ENCODE measurements at regions not wholly inside any gene's neighbourhood (a gene's known extent, or its start where the extent isn't known, plus 50 kb on each side); places are given as distances from the start of the nearest gene placed in this dataset.
"Not testable (repeated sequence)": the region's sequence is repeated elsewhere in the genome, so short reads cannot be mapped to it uniquely, and the experiment has no call there.

- H3K4me3 ChIP-seq (ENCODE audit: low read depth, low read length) = no peak overlapping the region
These were observed 147.4 kb downstream of the SEC14L1 start for GRCh38 chr17:77288115-77288619.

- not testable (repeated sequence) for H3K4me3 ChIP-seq (ENCODE audit: low read depth, low read length)
These were observed 150.2 kb downstream of the SEC14L1 start for GRCh38 chr17:77290759-77291558.

GRCh38 chr17:77291591-77292386 lies 151.0 kb downstream of the SEC14L1 start:
- no peak overlapping the region for H3K4me3 ChIP-seq (ENCODE audit: low read depth, low read length)

GRCh38 chr17:77294761-77295160 lies 154.0 kb downstream of the SEC14L1 start:
- H3K4me3 ChIP-seq (ENCODE audit: low read depth, low read length) = no peak overlapping the region

- no peak overlapping the region for H3K4me3 ChIP-seq (ENCODE audit: low read depth, low read length)
These were observed 154.6 kb downstream of the SEC14L1 start for GRCh38 chr17:77295241-77295853.

- H3K4me3 ChIP-seq (ENCODE audit: low read depth, low read length) = no peak overlapping the region
These were observed 156.1 kb downstream of the SEC14L1 start for GRCh38 chr17:77296769-77297409.

GRCh38 chr17:77297693-77298666 lies 157.2 kb downstream of the SEC14L1 start:
- H3K4me3 ChIP-seq (ENCODE audit: low read depth, low read length) = no peak overlapping the region

GRCh38 chr17:77298811-77299210 lies 158.0 kb downstream of the SEC14L1 start:
- H3K4me3 ChIP-seq (ENCODE audit: low read depth, low read length) = no peak overlapping the region

- no peak overlapping the region for H3K4me3 ChIP-seq (ENCODE audit: low read depth, low read length)
These were observed 158.7 kb downstream of the SEC14L1 start for GRCh38 chr17:77299256-77300015.

- no peak overlapping the region for H3K4me3 ChIP-seq (ENCODE audit: low read depth, low read length)
These were observed 159.4 kb downstream of the SEC14L1 start for GRCh38 chr17:77300016-77300686.

GRCh38 chr17:77301694-77302266 lies 161.0 kb downstream of the SEC14L1 start:
- no peak overlapping the region for H3K4me3 ChIP-seq (ENCODE audit: low read depth, low read length)

- no peak overlapping the region for H3K4me3 ChIP-seq (ENCODE audit: low read depth, low read length)
These were observed 161.9 kb downstream of the SEC14L1 start for GRCh38 chr17:77302682-77303081.

- H3K4me3 ChIP-seq (ENCODE audit: low read depth, low read length) = no peak overlapping the region
These were observed 162.9 kb downstream of the SEC14L1 start for GRCh38 chr17:77303620-77304019.

- no peak overlapping the region for H3K4me3 ChIP-seq (ENCODE audit: low read depth, low read length)
These were observed 163.4 kb downstream of the SEC14L1 start for GRCh38 chr17:77304051-77304745.

GRCh38 chr17:77304746-77305473 lies 164.1 kb downstream of the SEC14L1 start:
- H3K4me3 ChIP-seq (ENCODE audit: low read depth, low read length) = no peak overlapping the region

- no peak overlapping the region for H3K4me3 ChIP-seq (ENCODE audit: low read depth, low read length)
These were observed 165.4 kb downstream of the SEC14L1 start for GRCh38 chr17:77306048-77306789.
